Thoracic aorta (tissue), 2 donors: ENCODE measurements at regions not wholly inside any gene's neighbourhood (a gene's known extent, or its start where the extent isn't known, plus 50 kb on each side); places are given as distances from the start of the nearest gene placed in this dataset.
"Not testable (repeated sequence)": the region's sequence is repeated elsewhere in the genome, so short reads cannot be mapped to it uniquely, and the experiment has no call there.

Source experiments
- ATAC-seq: fragments of 150-250 bp; one replicate; pipeline ENCODE4 v1.8.0; 2017; ENCODE audit warnings: low read depth; ENCODE audit not compliant: insufficient number of reproducible peaks, low FRiP score
- DNase-seq: peaks from one replicate; pipeline ENCODE4 v3.0.0-alpha.2; 2020; ENCODE audit warnings: low spot score
- H3K27ac ChIP-seq, 2 donors: fragments of 200-600 bp; sonication (generic); 1 replicate in 1 of 2; 2 replicates in 1 of 2; pipeline ENCODE4 v1.5.1; 2016; ENCODE audit warnings: mild to moderate bottlenecking in 2 of 2, moderate library complexity in 2 of 2
- H3K27me3 ChIP-seq: fragments of 200-600 bp; sonication (generic); replicated peaks from 2 replicates; pipeline ENCODE4 v1.6.0; 2016; ENCODE audit warnings: mild to moderate bottlenecking; ENCODE audit not compliant: insufficient read depth
- H3K36me3 ChIP-seq: fragments of 200-600 bp; sonication (generic); one replicate; pipeline ENCODE4 v1.5.1; 2016
- H3K4me1 ChIP-seq, 2 donors: fragments of 200-600 bp; sonication (generic); 1 replicate in 1 of 2; 2 replicates in 1 of 2; pipeline versions ENCODE4 v1.5.1 to v1.6.0; 2016; ENCODE audit warnings: low read depth in 2 of 2, mild to moderate bottlenecking in 1 of 2; ENCODE audit not compliant: control insufficient read depth in 1 of 2
- H3K4me3 ChIP-seq: fragments of 200-600 bp; sonication (generic); 2 replicates; pipeline ENCODE4 v1.5.1; 2016; ENCODE audit warnings: mild to moderate bottlenecking
- H3K9me3 ChIP-seq: fragments of 200-600 bp; sonication (generic); 2 replicates; pipeline ENCODE4 v1.5.1; 2016
- TF ChIP-seq, protein P1 (sequence below): fragments of 200-600 bp; sonication (generic); IDR thresholded peaks from one replicate; pipeline ENCODE4 v1.5.1; 2019; ENCODE audit warnings: antibody characterized with exemption

DNA sequence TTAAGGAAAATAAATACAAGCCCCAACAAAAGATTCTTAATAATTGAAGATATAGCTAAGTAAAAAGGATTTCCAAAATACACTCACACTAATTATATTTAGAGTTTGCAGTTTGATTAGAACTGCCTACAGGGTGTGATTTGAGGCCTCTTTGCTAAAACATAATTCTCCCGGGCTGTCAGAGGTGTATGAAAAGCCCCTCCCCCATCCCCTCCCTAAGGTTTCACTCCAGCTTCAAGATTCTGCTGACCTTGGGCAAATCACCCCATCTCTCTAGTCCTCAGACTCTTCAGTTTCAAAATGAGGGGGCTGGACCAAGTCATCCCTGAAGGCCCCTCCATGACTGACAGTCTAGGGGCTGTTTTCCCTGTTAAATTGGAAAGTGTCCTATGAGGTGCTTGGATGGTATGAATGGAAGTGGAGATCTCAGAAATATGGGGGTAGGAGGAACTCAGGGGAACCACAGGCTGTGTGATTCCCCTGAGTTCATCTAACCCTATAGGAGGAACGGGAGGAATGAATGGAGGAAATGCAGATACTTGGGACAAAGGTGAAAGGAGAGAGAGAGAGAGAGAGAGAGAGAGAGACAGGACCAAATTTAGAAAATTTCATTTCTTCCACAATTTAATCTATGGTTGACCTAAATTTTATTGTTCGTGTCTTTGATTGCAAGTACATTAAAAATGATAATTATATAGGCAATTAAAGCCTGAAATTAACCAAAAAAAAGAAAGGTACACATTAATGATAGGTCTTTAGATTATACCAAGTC, 107.5 kb downstream of the SPP2 start:
- no peak for DNase-seq

DNA sequence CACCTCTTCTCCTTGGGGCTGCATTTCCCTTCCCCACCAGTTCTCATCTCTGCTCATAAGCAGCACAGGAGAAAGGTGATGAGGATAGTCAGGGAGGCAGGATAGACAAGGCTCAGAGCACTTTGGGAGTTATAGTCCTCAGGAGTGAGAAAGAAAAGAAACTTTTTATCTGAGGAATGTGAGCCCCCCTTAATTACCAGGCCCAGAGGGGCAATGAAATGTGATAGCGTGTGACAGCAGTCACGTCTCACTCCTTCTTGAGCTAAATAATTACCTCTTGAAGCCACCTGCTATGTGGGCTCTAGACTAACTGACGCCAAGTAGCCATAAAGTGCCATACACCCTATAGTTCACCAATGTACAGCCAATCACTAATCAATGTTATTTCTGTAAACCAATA, 105.8 kb downstream of the SPP2 start:
- no peak for ATAC-seq
- TF ChIP-seq, protein P1, sequence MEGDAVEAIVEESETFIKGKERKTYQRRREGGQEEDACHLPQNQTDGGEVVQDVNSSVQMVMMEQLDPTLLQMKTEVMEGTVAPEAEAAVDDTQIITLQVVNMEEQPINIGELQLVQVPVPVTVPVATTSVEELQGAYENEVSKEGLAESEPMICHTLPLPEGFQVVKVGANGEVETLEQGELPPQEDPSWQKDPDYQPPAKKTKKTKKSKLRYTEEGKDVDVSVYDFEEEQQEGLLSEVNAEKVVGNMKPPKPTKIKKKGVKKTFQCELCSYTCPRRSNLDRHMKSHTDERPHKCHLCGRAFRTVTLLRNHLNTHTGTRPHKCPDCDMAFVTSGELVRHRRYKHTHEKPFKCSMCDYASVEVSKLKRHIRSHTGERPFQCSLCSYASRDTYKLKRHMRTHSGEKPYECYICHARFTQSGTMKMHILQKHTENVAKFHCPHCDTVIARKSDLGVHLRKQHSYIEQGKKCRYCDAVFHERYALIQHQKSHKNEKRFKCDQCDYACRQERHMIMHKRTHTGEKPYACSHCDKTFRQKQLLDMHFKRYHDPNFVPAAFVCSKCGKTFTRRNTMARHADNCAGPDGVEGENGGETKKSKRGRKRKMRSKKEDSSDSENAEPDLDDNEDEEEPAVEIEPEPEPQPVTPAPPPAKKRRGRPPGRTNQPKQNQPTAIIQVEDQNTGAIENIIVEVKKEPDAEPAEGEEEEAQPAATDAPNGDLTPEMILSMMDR, result no peak

More for the DNA sequence above, 107.5 kb downstream of the SPP2 start:
- Histone ChIP-seq H3K4me1 (no peaks in the 10 kb centered on the region), H3K36me3 (no peaks in the 10 kb centered on the region), H3K27me3 (no peaks in the 10 kb centered on the region), H3K4me3 (no peak overlapping the region), H3K9me3 (no peaks in the 10 kb centered on the region), H3K27ac (no peak overlapping the region)
- TF ChIP-seq, protein P1, result no peak
- ATAC-seq, result no peak

DNA sequence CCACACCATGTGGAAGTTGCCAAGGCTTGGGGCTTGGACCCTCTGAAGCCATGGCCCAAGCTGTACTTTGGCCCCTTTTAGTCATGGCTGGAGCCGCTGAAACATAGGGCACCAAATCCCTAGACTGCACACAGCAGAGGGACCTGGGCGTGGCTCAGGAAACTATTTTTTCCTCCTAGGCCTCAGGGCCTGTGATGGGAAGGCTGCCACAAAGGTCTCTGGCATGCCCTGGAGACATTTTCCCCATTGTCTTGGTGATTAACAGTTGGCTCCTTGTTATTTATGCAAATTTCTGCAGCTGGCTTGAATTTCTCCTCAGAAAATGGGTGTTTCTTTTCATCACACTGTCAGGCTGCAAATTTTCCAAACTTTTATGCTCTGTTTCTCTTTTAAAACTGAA, 102.3 kb downstream of the SPP2 start:
- not testable (repeated sequence) for H3K4me1 ChIP-seq

More for the DNA sequence above, 105.8 kb downstream of the SPP2 start:
- Histone ChIP-seq H3K4me3 (no peak overlapping the region), H3K4me1 (no peaks in the 10 kb centered on the region), H3K9me3 (no peaks in the 10 kb centered on the region), H3K27ac (no peak overlapping the region), H3K27me3 (no peaks in the 10 kb centered on the region), H3K36me3 (no peaks in the 10 kb centered on the region)
- no peak for DNase-seq

DNA sequence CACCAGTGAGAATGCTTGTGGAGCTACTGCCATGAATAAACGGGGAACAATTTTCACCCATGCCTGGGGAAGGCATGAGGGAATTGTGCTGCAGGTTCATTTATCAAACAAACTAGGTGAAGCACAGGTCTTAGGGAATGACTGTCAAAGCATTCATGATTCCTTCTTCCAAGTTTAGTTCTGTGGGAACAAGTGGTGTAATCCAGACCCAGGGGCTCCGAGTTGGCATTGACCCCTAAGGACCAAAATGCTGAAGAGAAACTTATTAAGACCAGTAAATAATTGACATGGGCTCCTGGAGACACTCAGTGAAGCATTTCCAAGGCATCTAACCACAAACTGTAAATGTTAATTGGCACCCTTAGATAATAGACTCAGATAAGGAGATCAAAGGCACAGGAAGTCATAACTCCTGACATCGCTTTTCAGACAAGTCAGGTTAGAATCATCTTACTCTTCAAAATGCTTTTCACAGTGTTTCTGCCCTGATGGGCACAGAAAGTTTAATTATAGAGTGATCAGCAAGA, 96.9 kb downstream of the SPP2 start:
- no peak overlapping the region for H3K4me3 ChIP-seq
- H3K4me1 ChIP-seq, result no peaks in the 10 kb centered on the region
- DNase-seq (no peak), ATAC-seq (no peak)
- H3K27ac ChIP-seq, result no peak overlapping the region
- TF ChIP-seq, protein P1, result no peak
- no peaks in the 10 kb centered on the region for H3K36me3 ChIP-seq
- no peaks in the 10 kb centered on the region for H3K9me3 ChIP-seq
- no peaks in the 10 kb centered on the region for H3K27me3 ChIP-seq

More for the DNA sequence above, 102.3 kb downstream of the SPP2 start:
- H3K36me3 ChIP-seq, H3K27ac ChIP-seq, H3K27me3 ChIP-seq, H3K9me3 ChIP-seq, ATAC-seq, DNase-seq, H3K4me3 ChIP-seq: not testable (repeated sequence)

DNA sequence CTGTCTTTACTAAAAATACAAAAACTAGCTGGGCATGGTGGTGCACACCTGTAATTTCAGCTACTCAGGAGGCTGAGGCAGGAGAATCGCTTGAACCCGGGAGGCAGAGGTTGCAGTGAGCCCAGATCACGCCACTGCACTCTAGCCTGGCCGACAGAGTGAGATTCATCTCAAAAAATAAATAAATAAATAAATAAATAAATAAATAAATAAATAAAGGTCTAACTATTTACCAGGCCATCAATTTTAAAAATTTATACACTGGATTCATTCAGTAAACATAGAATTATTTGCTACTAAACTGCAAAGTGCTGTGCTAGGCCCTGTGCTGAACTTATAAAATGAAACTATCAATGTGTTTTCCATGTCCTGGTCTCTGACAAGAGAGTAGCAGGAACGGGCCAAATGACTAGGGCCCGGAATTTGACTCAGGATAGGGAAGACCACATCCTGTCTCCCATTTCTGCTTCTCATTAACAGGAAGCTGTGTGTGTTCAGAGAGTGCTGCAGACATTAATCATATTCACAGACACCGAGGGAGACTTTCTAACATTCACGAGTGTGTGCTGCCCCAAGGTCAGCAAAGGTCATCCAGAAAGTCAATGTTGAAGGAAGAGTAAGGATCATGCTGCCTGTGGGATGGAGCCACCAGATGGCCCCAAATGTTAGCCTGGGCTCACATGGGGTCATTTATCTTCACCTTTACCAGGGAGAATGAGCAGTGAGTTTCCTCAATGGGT, 95.8 kb downstream of the SPP2 start:
- no peaks in the 10 kb centered on the region for H3K4me1 ChIP-seq
- H3K27ac ChIP-seq, result no peak overlapping the region
- TF ChIP-seq, protein P1, result no peak
- DNase-seq, result no peak
- H3K36me3 ChIP-seq, result no peaks in the 10 kb centered on the region
- ATAC-seq, result no peak
- no peak overlapping the region for H3K4me3 ChIP-seq
- H3K9me3 ChIP-seq, result no peaks in the 10 kb centered on the region
- no peaks in the 10 kb centered on the region for H3K27me3 ChIP-seq
